Suprapubic skin (tissue), 3 donors: ENCODE measurements at regions not wholly inside any gene's neighbourhood (a gene's known extent, or its start where the extent isn't known, plus 50 kb on each side); places are given as distances from the start of the nearest gene placed in this dataset.

Source experiments
- CTCF ChIP-seq, 2 donors: fragments of 200-600 bp in 1 of 2; fragments of 450-650 bp in 1 of 2; sonication (generic) in 1 of 2; IDR thresholded peaks; one replicate each; pipeline ENCODE4 v1.5.1; 2016 to 2019; ENCODE audit warnings: antibody characterized with exemption in 2 of 2, mild to moderate bottlenecking in 1 of 2, moderate library complexity in 1 of 2
- EP300 ChIP-seq: sonication (generic); formaldehyde crosslinking; IDR thresholded peaks from one replicate; pipeline ENCODE4 v1.6.1; 2017; ENCODE audit warnings: antibody characterized with exemption
- POLR2A ChIP-seq, 2 donors: fragments of 450-650 bp; IDR thresholded peaks; one replicate each; pipeline ENCODE4 v1.6.1; 2017; ENCODE audit warnings: antibody characterized with exemption in 2 of 2, mild to moderate bottlenecking in 2 of 2, moderate library complexity in 2 of 2

GRCh38 chr6:119559586-119559985 lies 210.0 kb upstream of the MAN1A1 start:
- TF ChIP-seq CTCF (IDR thresholded peaks at IDR 0.05): no peak
- TF ChIP-seq POLR2A (IDR thresholded peaks at IDR 0.05): no peak
- TF ChIP-seq EP300: no peak
